Central memory CD8-positive, alpha-beta T cell (primary cell): ENCODE measurements at regions not wholly inside any gene's neighbourhood (a gene's known extent, or its start where the extent isn't known, plus 50 kb on each side); places are given as distances from the start of the nearest gene placed in this dataset.

Experiments used
- ATAC-seq: fragments of 150-1000 bp; cut with Tn5 transposase; replicated peaks from 2 replicates; pipeline ENCODE4 v1.10.0; 2022; ENCODE audit warnings: mild to moderate bottlenecking, moderate FRiP score, moderate number of reproducible peaks; ENCODE audit not compliant: poor library complexity, severe bottlenecking; ENCODE audit errors: extremely low read depth
- DNase-seq, 2 donors: peaks; one replicate each; pipeline ENCODE4 v3.0.0; 2021; ENCODE audit warnings: low spot score in 2 of 2
- H3K27ac Mint-ChIP-seq: one replicate; pipeline ENCODE4 v1.8.0; 2022; ENCODE audit warnings: low read depth, mild to moderate bottlenecking, moderate library complexity, mixed read lengths
- H3K27me3 Mint-ChIP-seq: one replicate; pipeline ENCODE4 v1.8.0; 2022; ENCODE audit warnings: mixed read lengths
- H3K36me3 Mint-ChIP-seq: one replicate; pipeline ENCODE4 v1.8.0; 2022; ENCODE audit warnings: mild to moderate bottlenecking, moderate library complexity, mixed read lengths; ENCODE audit not compliant: insufficient read depth
- H3K4me1 Mint-ChIP-seq: one replicate; pipeline ENCODE4 v1.8.0; 2022; ENCODE audit warnings: mixed read lengths
- H3K4me3 Mint-ChIP-seq: one replicate; pipeline ENCODE4 v1.8.0; 2022; ENCODE audit warnings: mild to moderate bottlenecking, moderate library complexity, mixed read lengths
- H3K9me3 Mint-ChIP-seq: one replicate; pipeline ENCODE4 v1.8.0; 2022; ENCODE audit warnings: mixed read lengths

- DNase-seq, result no peak
- no peaks in the 10 kb centered on the region for H3K36me3 Mint-ChIP-seq
- H3K9me3 Mint-ChIP-seq, result peaks cover 6% of the 10 kb centered on the region
- H3K27ac Mint-ChIP-seq, result no peak overlapping the region
- H3K4me3 Mint-ChIP-seq, result no peak overlapping the region
- no peak for ATAC-seq
- H3K4me1 Mint-ChIP-seq, result no peaks in the 10 kb centered on the region
- H3K27me3 Mint-ChIP-seq, result no peaks in the 10 kb centered on the region
These were observed 99.7 kb upstream of the VGLL3 start for GRCh38 chr3:87090631-87091030.

GRCh38 chr3:87088993-87089841 is 98.3 kb upstream of the VGLL3 start:
- Mint-ChIP-seq H3K4me1 (no peaks in the 10 kb centered on the region), H3K9me3 (no peaks in the 10 kb centered on the region), H3K27ac (no peak overlapping the region), H3K4me3 (peak overlapping the region; percentile 29), H3K36me3 (no peaks in the 10 kb centered on the region), H3K27me3 (no peaks in the 10 kb centered on the region)
- no peak for ATAC-seq
- DNase-seq, result no peak

GRCh38 chr3:87088430-87088992 is 97.6 kb upstream of the VGLL3 start:
- Mint-ChIP-seq H3K27ac (no peak overlapping the region), H3K27me3 (no peaks in the 10 kb centered on the region), H3K9me3 (no peaks in the 10 kb centered on the region), H3K36me3 (no peaks in the 10 kb centered on the region), H3K4me3 (peak overlapping the region; percentile 29), H3K4me1 (no peaks in the 10 kb centered on the region)
- DNase-seq, result no peak
- ATAC-seq, result no peak

- DNase-seq (no peak), ATAC-seq (no peak)
- no peaks in the 10 kb centered on the region for H3K4me1 Mint-ChIP-seq
- H3K27me3 Mint-ChIP-seq, result no peaks in the 10 kb centered on the region
- no peaks in the 10 kb centered on the region for H3K36me3 Mint-ChIP-seq
- no peak overlapping the region for H3K4me3 Mint-ChIP-seq
- no peak overlapping the region for H3K27ac Mint-ChIP-seq
- no peaks in the 10 kb centered on the region for H3K9me3 Mint-ChIP-seq
These were observed 93.9 kb upstream of the VGLL3 start for GRCh38 chr3:87084868-87085267.

GRCh38 chr3:87082796-87083440 is 92.0 kb upstream of the VGLL3 start:
- ATAC-seq, result no peak
- DNase-seq, result no peak

GRCh38 chr3:87077355-87077754 is 86.4 kb upstream of the VGLL3 start:
- Mint-ChIP-seq H3K4me3 (no peak overlapping the region), H3K27ac (no peak overlapping the region), H3K27me3 (no peaks in the 10 kb centered on the region), H3K4me1 (no peaks in the 10 kb centered on the region), H3K36me3 (peaks cover 2% of the 10 kb centered on the region), H3K9me3 (no peaks in the 10 kb centered on the region)
- DNase-seq (no peak), ATAC-seq (no peak)

More at GRCh38 chr3:87082796-87083440, 92.0 kb upstream of the VGLL3 start:
- Mint-ChIP-seq H3K4me3 (no peak overlapping the region), H3K27ac (no peak overlapping the region), H3K27me3 (no peaks in the 10 kb centered on the region), H3K9me3 (no peaks in the 10 kb centered on the region), H3K4me1 (no peaks in the 10 kb centered on the region), H3K36me3 (no peaks in the 10 kb centered on the region)

GRCh38 chr3:87076946-87077345 is 86.0 kb upstream of the VGLL3 start:
- Mint-ChIP-seq H3K4me1 (no peaks in the 10 kb centered on the region), H3K27ac (no peak overlapping the region), H3K4me3 (no peak overlapping the region), H3K36me3 (peaks cover 2% of the 10 kb centered on the region), H3K9me3 (no peaks in the 10 kb centered on the region), H3K27me3 (no peaks in the 10 kb centered on the region)
- ATAC-seq, result no peak
- no peak for DNase-seq

- Mint-ChIP-seq H3K4me1 (no peaks in the 10 kb centered on the region), H3K9me3 (no peaks in the 10 kb centered on the region), H3K4me3 (no peak overlapping the region), H3K27me3 (no peaks in the 10 kb centered on the region), H3K36me3 (peaks cover 2% of the 10 kb centered on the region), H3K27ac (no peak overlapping the region)
- DNase-seq, result no peak
- no peak for ATAC-seq
These were observed 82.7 kb upstream of the VGLL3 start for GRCh38 chr3:87073496-87074145.

GRCh38 chr3:87072446-87072845 is 81.5 kb upstream of the VGLL3 start:
- Mint-ChIP-seq H3K27ac (no peak overlapping the region), H3K36me3 (peaks cover 2% of the 10 kb centered on the region), H3K27me3 (no peaks in the 10 kb centered on the region), H3K4me1 (no peaks in the 10 kb centered on the region), H3K4me3 (no peak overlapping the region), H3K9me3 (no peaks in the 10 kb centered on the region)
- DNase-seq (no peak), ATAC-seq (no peak)

- DNase-seq, result no peak
These were observed 79.0 kb upstream of the VGLL3 start for GRCh38 chr3:87069971-87070370.

GRCh38 chr3:87069021-87069420 is 78.1 kb upstream of the VGLL3 start:
- H3K27me3 Mint-ChIP-seq, result no peaks in the 10 kb centered on the region
- no peak overlapping the region for H3K27ac Mint-ChIP-seq
- H3K4me1 Mint-ChIP-seq, result no peaks in the 10 kb centered on the region
- H3K4me3 Mint-ChIP-seq, result no peak overlapping the region
- no peak for ATAC-seq
- H3K36me3 Mint-ChIP-seq, result no peaks in the 10 kb centered on the region
- no peaks in the 10 kb centered on the region for H3K9me3 Mint-ChIP-seq
- DNase-seq, result no peak

More at GRCh38 chr3:87069971-87070370, 79.0 kb upstream of the VGLL3 start:
- H3K9me3 Mint-ChIP-seq, result no peaks in the 10 kb centered on the region
- no peaks in the 10 kb centered on the region for H3K4me1 Mint-ChIP-seq
- no peak overlapping the region for H3K4me3 Mint-ChIP-seq
- no peaks in the 10 kb centered on the region for H3K27me3 Mint-ChIP-seq
- no peak overlapping the region for H3K27ac Mint-ChIP-seq
- H3K36me3 Mint-ChIP-seq, result no peaks in the 10 kb centered on the region
- ATAC-seq, result no peak

- no peak overlapping the region for H3K4me3 Mint-ChIP-seq
- ATAC-seq (no peak), DNase-seq (no peak)
- no peaks in the 10 kb centered on the region for H3K27me3 Mint-ChIP-seq
- peaks cover 8% of the 10 kb centered on the region for H3K9me3 Mint-ChIP-seq
- no peaks in the 10 kb centered on the region for H3K36me3 Mint-ChIP-seq
- H3K27ac Mint-ChIP-seq, result no peak overlapping the region
- no peaks in the 10 kb centered on the region for H3K4me1 Mint-ChIP-seq
These were observed 71.7 kb upstream of the VGLL3 start for GRCh38 chr3:87062685-87063084.
